H1 (cell line): ENCODE measurements at regions not wholly inside any gene's neighbourhood (a gene's known extent, or its start where the extent isn't known, plus 50 kb on each side); places are given as distances from the start of the nearest gene placed in this dataset.

ENCODE experiments used
- CTCF ChIA-PET: fragments of 300-600 bp; sonication (Branson Sonifier 250); formaldehyde crosslinking; loops from one replicate; lab custom pipeline; 2021; ENCODE audit not compliant: partially characterized antibody; lab: Charles Lee
- POLR2A ChIA-PET: fragments of 300-600 bp; sonication (Branson Sonifier 250); formaldehyde crosslinking; loops from one replicate; lab custom pipeline; 2021; ENCODE audit warnings: inconsistent platforms; ENCODE audit not compliant: partially characterized antibody; lab: Charles Lee
- DNase-seq, 2 experiments: peaks; one replicate each; pipeline versions ENCODE4 v3.0.0 to v3.0.0-alpha.2; 2010 to 2022; ENCODE audit warnings: low spot score in 2 of 2, low read depth in 1 of 2, mixed read lengths in 1 of 2
- FAIRE-seq: peaks from 2 replicates; lab custom pipeline; 2011; peaks lifted over from hg19 to GRCh38; lab: Jason Lieb, UNC
- H2AFZ ChIP-seq: 2 replicates; pipeline ENCODE4 v1.8.1; 2012; ENCODE audit warnings: low read length, inconsistent platforms
- H2AK5ac ChIP-seq: 2 replicates; pipeline ENCODE4 v1.6.1; 2013; ENCODE audit warnings: low read depth, low read length
- H2BK120ac ChIP-seq: replicated peaks from 2 replicates; pipeline ENCODE3; 2013; ENCODE audit warnings: low read depth, low read length, inconsistent platforms
- H2BK12ac ChIP-seq: 2 replicates; pipeline ENCODE4 v1.6.1; 2013; ENCODE audit warnings: low read depth, low read length
- H2BK15ac ChIP-seq: 2 replicates; pipeline ENCODE4 v1.6.1; 2013; ENCODE audit warnings: low read length
- H2BK20ac ChIP-seq: 2 replicates; pipeline ENCODE4 v1.6.1; 2013; ENCODE audit warnings: low read length
- H2BK5ac ChIP-seq: 2 replicates; pipeline ENCODE4 v1.6.1; 2013; ENCODE audit warnings: low read depth, low read length
- H3K14ac ChIP-seq: 2 replicates; pipeline ENCODE4 v1.6.1; 2013; ENCODE audit warnings: inconsistent platforms; ENCODE audit not compliant: insufficient read length
- H3K18ac ChIP-seq: 2 replicates; pipeline ENCODE4 v1.6.1; 2013; ENCODE audit warnings: low read length; ENCODE audit errors: extremely low read depth
- H3K23ac ChIP-seq: 2 replicates; pipeline ENCODE4 v1.6.1; 2013; ENCODE audit warnings: inconsistent platforms; ENCODE audit not compliant: insufficient read length
- H3K23me2 ChIP-seq: 2 replicates; pipeline ENCODE4 v1.6.1; 2013; ENCODE audit warnings: low read depth, low read length
- H3K27ac ChIP-seq: 2 replicates; pipeline ENCODE4 v1.6.1; 2011; ENCODE audit warnings: low read depth, low read length, inconsistent platforms
- H3K27me3 ChIP-seq, 4 experiments: replicated peaks in 1 of 4; 1 replicate in 1 of 4; 2 replicates in 3 of 4; pipeline versions ENCODE4 v1.6.1 to v1.8.1; 2011 to 2013; ENCODE audit warnings: low read length in 3 of 4, mild to moderate bottlenecking in 3 of 4, inconsistent platforms in 2 of 4, mixed read lengths in 2 of 4, moderate library complexity in 1 of 4; ENCODE audit not compliant: control insufficient read depth in 3 of 4, insufficient read depth in 3 of 4; ENCODE audit errors: extremely low read depth in 1 of 4
- H3K36me3 ChIP-seq, 4 experiments: 2 replicates each; pipeline versions ENCODE4 v1.6.1 to v1.8.1; 2011 to 2013; ENCODE audit warnings: mild to moderate bottlenecking in 4 of 4, low read length in 3 of 4, moderate library complexity in 2 of 4, control low read depth in 1 of 4, inconsistent platforms in 1 of 4; ENCODE audit not compliant: insufficient read depth in 4 of 4, control insufficient read depth in 2 of 4
- H3K4ac ChIP-seq: replicated peaks from 2 replicates; pipeline ENCODE3; 2013; ENCODE audit warnings: low read length, low read depth, mixed read lengths, inconsistent platforms; ENCODE audit not compliant: insufficient read length
- H3K4me1 ChIP-seq, 4 experiments: replicated peaks in 1 of 4; 1 replicate in 1 of 4; 2 replicates in 3 of 4; pipeline versions ENCODE4 v1.6.1 to v1.8.1; 2011 to 2013; ENCODE audit warnings: low read length in 3 of 4, inconsistent platforms in 2 of 4, mixed read lengths in 1 of 4; ENCODE audit not compliant: insufficient read depth in 4 of 4, control insufficient read depth in 3 of 4
- H3K4me2 ChIP-seq, 2 experiments: 2 replicates each; pipeline versions ENCODE4 v1.6.1 to v1.8.1; 2011 to 2013; ENCODE audit warnings: low read depth in 2 of 2, low read length in 2 of 2, control low read depth in 1 of 2, inconsistent platforms in 1 of 2, mild to moderate bottlenecking in 1 of 2; ENCODE audit not compliant: insufficient read depth in 1 of 2
- H3K4me3 ChIP-seq, 4 experiments: fragments of 200-600, 300-600 bp in 1 of 4; sonication (generic), shearing (Covaris generic), sonication (Bioruptor Twin) in 1 of 4; 2 replicates each; pipeline versions ENCODE4 v1.5.1 to v1.8.1; 2011 to 2016; ENCODE audit warnings: low read length in 4 of 4, low read depth in 3 of 4, control low read depth in 2 of 4, inconsistent platforms in 2 of 4, mild to moderate bottlenecking in 2 of 4, mixed read lengths in 1 of 4, moderate library complexity in 1 of 4; ENCODE audit not compliant: insufficient read depth in 2 of 4; ENCODE audit errors: extremely low read depth in 1 of 4
- H3K56ac ChIP-seq: replicated peaks from 2 replicates; pipeline ENCODE3; 2013; ENCODE audit warnings: low read depth, mild to moderate bottlenecking, mixed read lengths, low read length, inconsistent platforms; ENCODE audit not compliant: insufficient read length
- H3K79me1 ChIP-seq: 2 replicates; pipeline ENCODE4 v1.6.1; 2013; ENCODE audit warnings: low read depth, low read length, control low read depth
- H3K79me2 ChIP-seq, 2 experiments: 2 replicates each; pipeline versions ENCODE4 v1.6.1 to v1.8.1; 2012 to 2013; ENCODE audit warnings: low read length in 2 of 2, mild to moderate bottlenecking in 2 of 2, inconsistent platforms in 1 of 2; ENCODE audit not compliant: insufficient read depth in 2 of 2, control insufficient read depth in 1 of 2
- H3K9ac ChIP-seq, 4 experiments: replicated peaks in 1 of 4; 1 replicate in 1 of 4; 2 replicates in 3 of 4; pipeline versions ENCODE4 v1.6.1 to v1.8.1; 2011 to 2013; ENCODE audit warnings: low read depth in 3 of 4, low read length in 3 of 4, control low read depth in 2 of 4, mild to moderate bottlenecking in 2 of 4, moderate library complexity in 2 of 4, inconsistent platforms in 1 of 4; ENCODE audit errors: extremely low read depth in 1 of 4
- H3K9me3 ChIP-seq, 2 experiments: 2 replicates each; pipeline versions ENCODE4 v1.6.1 to v1.8.1; 2012 to 2013; ENCODE audit warnings: mild to moderate bottlenecking in 2 of 2, moderate library complexity in 2 of 2, control low read depth in 1 of 2, inconsistent platforms in 1 of 2, low read depth in 1 of 2, low read length in 1 of 2, mixed read lengths in 1 of 2; ENCODE audit not compliant: insufficient read depth in 2 of 2
- H4K20me1 ChIP-seq, 2 experiments: replicated peaks in 1 of 2; 2 replicates each; pipeline versions ENCODE3 to v1.8.1; 2011 to 2013; ENCODE audit warnings: inconsistent platforms in 2 of 2, low read length in 2 of 2, mild to moderate bottlenecking in 1 of 2; ENCODE audit not compliant: insufficient read depth in 2 of 2, control insufficient read depth in 1 of 2
- H4K5ac ChIP-seq: 2 replicates; pipeline ENCODE4 v1.6.1; 2013; ENCODE audit warnings: low read length, low read depth, mixed read lengths, inconsistent platforms; ENCODE audit not compliant: insufficient read length
- H4K8ac ChIP-seq: 2 replicates; pipeline ENCODE4 v1.8.0; 2013; ENCODE audit warnings: mild to moderate bottlenecking, moderate library complexity, low read length, inconsistent platforms; ENCODE audit not compliant: insufficient read depth; ENCODE audit errors: extremely low read depth
- H4K91ac ChIP-seq: replicated peaks from 2 replicates; pipeline ENCODE3; 2013; ENCODE audit warnings: low read length, mixed read lengths, inconsistent platforms; ENCODE audit not compliant: insufficient read length
- ASH2L ChIP-seq: fragments of 200-600, 300-600 bp; sonication (generic); IDR thresholded peaks from one replicate; pipeline ENCODE4 v1.7.1; 2017; ENCODE audit warnings: low read length
- POU5F1 ChIP-seq: IDR thresholded peaks from 2 replicates; pipeline ENCODE4 v1.6.1; 2011; ENCODE audit warnings: low read depth, mild to moderate bottlenecking, low read length, moderate library complexity
- SAP30 ChIP-seq: fragments of 300-600 bp; sonication (generic); IDR thresholded peaks from 2 replicates; pipeline ENCODE4 v1.7.1; 2012; ENCODE audit warnings: low read length, moderate library complexity, mild to moderate bottlenecking, inconsistent platforms; ENCODE audit not compliant: insufficient read depth, insufficient replicate concordance
- WGBS, 2 experiments: shearing (Covaris generic) in 1 of 2; methylation state at CpG; one replicate each; pipeline versions ENCODE4 v1.1.6 to v1.1.7; 2013 to 2015; ENCODE audit warnings: low lambda C conversion rate in 2 of 2, mixed read lengths in 2 of 2, inconsistent platforms in 1 of 2, low coverage in 1 of 2, missing lambda C conversion rate in 1 of 2; ENCODE audit not compliant: insufficient replicate concordance in 2 of 2, insufficient coverage in 1 of 2, insufficient read length in 1 of 2; ENCODE audit errors: extremely low coverage in 1 of 2, missing lambda C conversion rate in 1 of 2; 5-methylcytosine and 5-hydroxymethylcytosine counted together

DNA sequence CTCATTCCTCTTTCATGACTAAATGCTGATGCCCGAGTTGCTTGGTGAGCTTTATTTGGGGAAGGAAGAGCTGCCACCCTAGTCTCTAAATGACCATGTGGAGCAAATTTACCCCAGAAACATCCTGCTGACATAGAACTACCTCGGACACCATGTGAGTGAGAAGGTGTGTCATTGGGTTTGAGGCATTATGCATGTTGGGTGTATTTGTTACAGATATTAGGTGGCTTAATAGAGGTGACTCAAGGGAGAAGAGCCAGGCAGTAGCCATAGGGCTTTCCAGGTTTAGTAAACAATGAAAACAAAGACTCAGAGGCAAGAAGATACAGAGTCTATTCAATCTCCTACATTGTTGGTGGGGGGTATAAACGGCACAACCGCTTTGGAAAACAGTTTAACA lies 581.5 kb downstream of the CCDC171 start:
- Histone ChIP-seq H3K27ac (no peak overlapping the region), H4K5ac (no peak overlapping the region), H3K4me1 (peaks cover 0 to 3% (median 2%) of the 10 kb centered on the region in 4 experiments; a peak in 3 of 7 replicates), H3K36me3 (no peaks in the 10 kb centered on the region), H3K23ac (no peak overlapping the region), H4K20me1 (no peaks in the 10 kb centered on the region), H2BK15ac (no peak overlapping the region), H3K9me3 (no peaks in the 10 kb centered on the region; a peak in 2 of 4 replicates), H3K56ac (no peak overlapping the region), H4K91ac (no peak overlapping the region), H2BK120ac (no peak overlapping the region), H4K8ac (no peak overlapping the region), H2BK5ac (no peak overlapping the region), H2AFZ (no peak overlapping the region; the same call in 1 of the 2 replicates), H3K4ac (no peak overlapping the region), H3K14ac (no peak overlapping the region), H3K79me1 (no peaks in the 10 kb centered on the region), H2AK5ac (no peak overlapping the region), H3K4me2 (no peak overlapping the region), H3K9ac (no peak overlapping the region), H2BK12ac (no peak overlapping the region), H2BK20ac (no peak overlapping the region), H3K23me2 (no peaks in the 10 kb centered on the region), H3K4me3 (no peak overlapping the region), H3K18ac (no peak overlapping the region), H3K79me2 (no peaks in the 10 kb centered on the region), H3K27me3 (no peaks in the 10 kb centered on the region; a peak in 1 of 7 replicates)
- DNase-seq (no peak), FAIRE-seq (no peak)
- no peak for TF ChIP-seq SAP30
- TF ChIP-seq POU5F1, result no peak
- TF ChIP-seq ASH2L, result no peak
- ChIA-PET POLR2A (interaction anchor here (0.6 kb wide), 1 partner anchor 253 kb away, joined by 3 read pairs; no protein-coding TSS in a partner anchor), CTCF (interaction anchor here (0.7 to 5.7 kb wide), 32 partner anchors 9 to 1322 kb away, joined by 3 to 119 read pairs (median 5); no protein-coding TSS in a partner anchor)
- 92% methylated on average over 4 of the region's 4 CpGs; no CpG with 5 or more reads in 1 of the 2 experiments for WGBS, 2 experiments
